OCI-LY7 (cell line): ENCODE measurements at regions not wholly inside any gene's neighbourhood (a gene's known extent, or its start where the extent isn't known, plus 50 kb on each side); places are given as distances from the start of the nearest gene placed in this dataset.

Experiments used
- BruUV-seq: library from RNA; stranded (reverse); fragments of 400-500 nt; replicated peaks from 2 replicates; lab custom pipeline; 2021; lab: Mats Ljungman, UMichigan
- CTCF ChIA-PET: fragments of 300-600 bp; sonication (Branson Sonifier 250); formaldehyde crosslinking; loops from one replicate; lab custom pipeline; 2022; ENCODE audit warnings: antibody characterized with exemption; ENCODE audit not compliant: unreplicated experiment; lab: Charles Lee
- POLR2A ChIA-PET: fragments of 300-600 bp; sonication (Branson Sonifier 250); formaldehyde crosslinking; loops from one replicate; lab custom pipeline; 2022; ENCODE audit warnings: antibody characterized with exemption; lab: Charles Lee
- DNase-seq: peaks from one replicate; pipeline ENCODE4 v3.0.0-alpha.2; 2015; ENCODE audit warnings: low spot score
- H2AFZ ChIP-seq: fragments of 200-600 bp; sonication (generic), shearing (Covaris generic); 2 replicates; pipeline ENCODE4 v1.6.1; 2014; ENCODE audit warnings: mild to moderate bottlenecking, antibody characterized with exemption, low read length, moderate library complexity
- H3K27ac ChIP-seq: fragments of 200-600 bp; sonication (generic); 2 replicates; pipeline ENCODE4 v1.5.1; 2014; ENCODE audit warnings: mixed run types, low read depth, mild to moderate bottlenecking, moderate library complexity, low read length, inconsistent platforms; ENCODE audit not compliant: poor library complexity, severe bottlenecking
- H3K36me3 ChIP-seq: fragments of 200-600 bp; sonication (generic); 2 replicates; pipeline ENCODE4 v1.6.1; 2014; ENCODE audit warnings: mild to moderate bottlenecking, antibody characterized with exemption, low read length, moderate library complexity, mixed read lengths; ENCODE audit not compliant: insufficient read depth
- H3K4me1 ChIP-seq: fragments of 200-600 bp; sonication (generic); 2 replicates; pipeline ENCODE4 v1.5.1; 2014; ENCODE audit warnings: mild to moderate bottlenecking, low read length; ENCODE audit not compliant: insufficient read depth, poor library complexity, severe bottlenecking
- H3K4me2 ChIP-seq: fragments of 200-600 bp; sonication (generic); 2 replicates; pipeline ENCODE4 v1.6.1; 2014; ENCODE audit warnings: mild to moderate bottlenecking, low read length
- H3K4me3 ChIP-seq: fragments of 200-600 bp; sonication (generic); 2 replicates; pipeline ENCODE4 v1.5.1; 2014; ENCODE audit warnings: mild to moderate bottlenecking, low read depth, low read length; ENCODE audit not compliant: poor library complexity, severe bottlenecking
- H3K79me2 ChIP-seq: fragments of 200-600 bp; sonication (generic); 2 replicates; pipeline ENCODE4 v1.6.1; 2016; ENCODE audit warnings: low read depth, mild to moderate bottlenecking, low read length, moderate library complexity, mixed read lengths; ENCODE audit not compliant: insufficient read depth
- H3K9me2 ChIP-seq: fragments of 200-600 bp; sonication (generic); 2 replicates; pipeline ENCODE4 v1.6.1; 2016; ENCODE audit warnings: mild to moderate bottlenecking, low read length, mixed read lengths; ENCODE audit not compliant: insufficient read depth
- H3K9me3 ChIP-seq: fragments of 200-600 bp; sonication (generic); 2 replicates; pipeline ENCODE4 v1.6.1; 2014; ENCODE audit warnings: mild to moderate bottlenecking, mixed run types, low read length, mixed read lengths
- H4K20me1 ChIP-seq: fragments of 200-600 bp; sonication (generic); 2 replicates; pipeline ENCODE4 v1.6.1; 2014; ENCODE audit warnings: mild to moderate bottlenecking, antibody characterized with exemption, low read length, moderate library complexity, mixed read lengths; ENCODE audit not compliant: insufficient read depth
- CTCF ChIP-seq: fragments of 200-600 bp; sonication (generic); conservative IDR thresholded peaks from 2 replicates; pipeline ENCODE4 v1.5.1; 2014; ENCODE audit warnings: mild to moderate bottlenecking, antibody characterized with exemption, low read length, moderate library complexity, mixed read lengths
- EZH2phosphoT487 ChIP-seq: fragments of 200-600 bp; sonication (generic); IDR thresholded peaks from 2 replicates; pipeline ENCODE4 v1.6.1; 2018; ENCODE audit warnings: low read depth, borderline replicate concordance, mild to moderate bottlenecking, mixed run types, antibody characterized with exemption, low read length, moderate library complexity, mixed read lengths
- intact Hi-C: fragments of 100-400 bp; cut with micrococcal nuclease; formaldehyde crosslinking; loops from one replicate; pipeline ENCODE4 v1.10.0; 2022; ENCODE audit not compliant: unreplicated experiment

DNA sequence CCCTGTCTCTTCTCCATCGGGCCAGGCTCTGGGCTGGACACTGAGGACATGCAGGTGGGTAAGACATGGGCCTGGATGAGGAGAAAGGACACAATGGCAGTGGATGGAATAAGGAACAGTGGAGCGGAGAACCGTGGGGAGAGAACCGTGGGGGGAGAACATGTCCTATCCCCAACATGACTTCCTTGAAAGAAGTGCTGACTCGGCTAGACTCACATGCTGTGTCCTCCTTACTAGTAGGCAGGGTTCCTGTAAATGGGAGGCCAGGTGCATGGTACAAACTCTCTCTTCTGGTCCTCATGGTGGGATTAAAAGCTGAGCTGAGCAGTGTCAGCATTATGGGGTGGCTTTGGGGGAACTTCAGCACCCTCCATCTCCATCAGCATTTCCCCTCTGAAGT is 137.4 kb upstream of the CSF3R start:
- Histone ChIP-seq H3K79me2 (no peaks in the 10 kb centered on the region), H2AFZ (no peak overlapping the region), H4K20me1 (no peaks in the 10 kb centered on the region), H3K27ac (no peak overlapping the region), H3K9me3 (no peaks in the 10 kb centered on the region), H3K36me3 (no peaks in the 10 kb centered on the region), H3K4me2 (no peak overlapping the region), H3K4me1 (no peaks in the 10 kb centered on the region), H3K9me2 (no peaks in the 10 kb centered on the region), H3K4me3 (no peak overlapping the region)
- no TSS peak for BruUV-seq
- POLR2A ChIA-PET: no interaction called here
- TF ChIP-seq EZH2phosphoT487 (no peak), CTCF (no peak)
- DNase-seq: no peak
- CTCF ChIA-PET: interaction anchor here (0.5 kb wide), 1 partner anchor 11 kb away, joined by 3 read pairs; no protein-coding TSS in a partner anchor
- intact Hi-C loops: no loop called here

DNA sequence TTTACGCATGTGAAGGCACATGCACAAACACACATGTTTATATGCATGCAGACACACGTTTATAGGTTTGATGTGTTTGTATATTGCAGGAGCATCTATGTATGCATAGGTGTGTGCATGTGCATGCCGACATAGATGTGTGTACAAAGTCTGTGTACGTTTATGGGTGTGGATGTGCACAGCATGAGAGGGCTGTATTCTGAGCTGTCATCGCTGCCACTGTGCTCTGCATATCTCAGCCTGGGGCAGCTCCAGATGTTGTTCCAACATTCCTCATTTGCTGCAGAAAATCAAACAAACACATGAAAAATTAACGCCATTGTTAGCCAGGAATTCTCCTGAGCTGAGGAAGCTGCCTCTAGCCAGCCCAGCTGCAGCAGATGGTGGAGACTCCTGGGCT is 132.3 kb upstream of the CSF3R start:
- no peak for TF ChIP-seq CTCF
- no peak for TF ChIP-seq EZH2phosphoT487
- H3K36me3 ChIP-seq: no peaks in the 10 kb centered on the region
- H3K9me3 ChIP-seq: no peaks in the 10 kb centered on the region
- ChIA-PET CTCF (no interaction called here), POLR2A (interaction anchor here (0.5 kb wide), 1 partner anchor 878 kb away, joined by 4 read pairs; no protein-coding TSS in a partner anchor)
- intact Hi-C loops: no loop called here
- no TSS peak for BruUV-seq
- no peak for DNase-seq
- H3K4me2 ChIP-seq: no peak overlapping the region
- no peak overlapping the region for H3K27ac ChIP-seq
- H4K20me1 ChIP-seq: no peaks in the 10 kb centered on the region
- H2AFZ ChIP-seq: no peak overlapping the region
- H3K79me2 ChIP-seq: no peaks in the 10 kb centered on the region
- H3K4me1 ChIP-seq: no peaks in the 10 kb centered on the region
- no peaks in the 10 kb centered on the region for H3K9me2 ChIP-seq
- no peak overlapping the region for H3K4me3 ChIP-seq

DNA sequence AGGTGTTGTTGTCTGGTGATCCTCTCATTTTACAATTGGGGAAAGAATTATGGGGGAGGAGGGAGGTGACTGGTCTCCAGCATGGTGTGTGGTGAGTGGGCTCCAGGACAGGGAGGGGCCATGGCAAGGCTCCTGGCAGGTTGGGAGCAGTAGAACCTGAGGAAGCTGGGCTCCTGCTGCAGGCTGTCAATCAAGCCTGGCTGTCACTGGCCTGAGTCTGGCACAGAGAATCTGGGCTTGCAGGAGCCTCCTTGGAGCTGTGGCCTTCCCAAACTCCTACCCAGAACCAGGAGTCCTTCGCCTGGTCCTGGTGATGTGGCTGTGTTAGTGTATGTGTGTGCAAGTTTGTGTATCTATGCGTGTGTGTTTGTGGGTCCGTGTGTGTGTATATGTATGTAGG is 131.9 kb upstream of the CSF3R start:
- DNase-seq: no peak
- Histone ChIP-seq H3K27ac (no peak overlapping the region), H3K4me3 (no peak overlapping the region), H4K20me1 (no peaks in the 10 kb centered on the region), H3K36me3 (no peaks in the 10 kb centered on the region), H3K4me2 (no peak overlapping the region), H3K4me1 (no peaks in the 10 kb centered on the region), H3K79me2 (no peaks in the 10 kb centered on the region), H3K9me3 (no peaks in the 10 kb centered on the region), H3K9me2 (no peaks in the 10 kb centered on the region), H2AFZ (no peak overlapping the region)
- TF ChIP-seq EZH2phosphoT487 (no peak), CTCF (no peak)
- ChIA-PET CTCF (no interaction called here), POLR2A (interaction anchor here (0.5 kb wide), 1 partner anchor 878 kb away, joined by 4 read pairs; no protein-coding TSS in a partner anchor)
- intact Hi-C loops: no loop called here
- no TSS peak for BruUV-seq
